Neural crest cell (in vitro differentiated cells): ENCODE measurements at regions not wholly inside any gene's neighbourhood (a gene's known extent, or its start where the extent isn't known, plus 50 kb on each side); places are given as distances from the start of the nearest gene placed in this dataset.
A peak's percentile ranks its signal among the peaks of the same experiment; 100 is the strongest.

ENCODE experiments used
- DNase-seq: peaks from one replicate; pipeline ENCODE4 v3.0.0; 2021; ENCODE audit warnings: low read depth, mixed read lengths, low spot score
- H3K27ac Mint-ChIP-seq: one replicate; pipeline ENCODE4 v1.8.0; 2021; ENCODE audit warnings: mild to moderate bottlenecking, mixed read lengths; ENCODE audit not compliant: unreplicated experiment
- H3K27me3 Mint-ChIP-seq: 2 replicates; pipeline ENCODE4 v1.8.0; 2021; ENCODE audit warnings: low read depth, mild to moderate bottlenecking, mixed read lengths
- H3K36me3 Mint-ChIP-seq: 2 replicates; pipeline ENCODE4 v1.8.0; 2021; ENCODE audit warnings: low read depth, mild to moderate bottlenecking, mixed read lengths
- H3K4me1 Mint-ChIP-seq: 2 replicates; pipeline ENCODE4 v1.8.0; 2021; ENCODE audit warnings: mixed read lengths
- H3K4me3 Mint-ChIP-seq: one replicate; pipeline ENCODE4 v1.8.0; 2021; ENCODE audit warnings: mild to moderate bottlenecking, mixed read lengths
- H3K9me3 Mint-ChIP-seq: 2 replicates; pipeline ENCODE4 v1.8.0; 2021; ENCODE audit warnings: mixed read lengths
- TF ChIP-seq, protein P1 (sequence below): fragments of 200-600 bp; sonication (generic); conservative IDR thresholded peaks from 2 replicates; pipeline ENCODE4 v1.5.0; 2021; ENCODE audit warnings: antibody characterized with exemption, mild to moderate bottlenecking

- Mint-ChIP-seq H3K27ac (peak overlapping the region; percentile 94), H3K9me3 (no peaks in the 10 kb centered on the region), H3K4me3 (peak overlapping the region; percentile 63), H3K27me3 (no peaks in the 10 kb centered on the region), H3K4me1 (peaks cover 31% of the 10 kb centered on the region), H3K36me3 (no peaks in the 10 kb centered on the region)
- peak; percentile 23 for DNase-seq
- TF ChIP-seq, protein P1, sequence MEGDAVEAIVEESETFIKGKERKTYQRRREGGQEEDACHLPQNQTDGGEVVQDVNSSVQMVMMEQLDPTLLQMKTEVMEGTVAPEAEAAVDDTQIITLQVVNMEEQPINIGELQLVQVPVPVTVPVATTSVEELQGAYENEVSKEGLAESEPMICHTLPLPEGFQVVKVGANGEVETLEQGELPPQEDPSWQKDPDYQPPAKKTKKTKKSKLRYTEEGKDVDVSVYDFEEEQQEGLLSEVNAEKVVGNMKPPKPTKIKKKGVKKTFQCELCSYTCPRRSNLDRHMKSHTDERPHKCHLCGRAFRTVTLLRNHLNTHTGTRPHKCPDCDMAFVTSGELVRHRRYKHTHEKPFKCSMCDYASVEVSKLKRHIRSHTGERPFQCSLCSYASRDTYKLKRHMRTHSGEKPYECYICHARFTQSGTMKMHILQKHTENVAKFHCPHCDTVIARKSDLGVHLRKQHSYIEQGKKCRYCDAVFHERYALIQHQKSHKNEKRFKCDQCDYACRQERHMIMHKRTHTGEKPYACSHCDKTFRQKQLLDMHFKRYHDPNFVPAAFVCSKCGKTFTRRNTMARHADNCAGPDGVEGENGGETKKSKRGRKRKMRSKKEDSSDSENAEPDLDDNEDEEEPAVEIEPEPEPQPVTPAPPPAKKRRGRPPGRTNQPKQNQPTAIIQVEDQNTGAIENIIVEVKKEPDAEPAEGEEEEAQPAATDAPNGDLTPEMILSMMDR: no peak
Measured at GRCh38 chr7:130921391-130922180, 187.6 kb upstream of the KLF14 start.

GRCh38 chr7:130922206-130923112 is 188.5 kb upstream of the KLF14 start:
- Mint-ChIP-seq H3K36me3 (no peaks in the 10 kb centered on the region), H3K27ac (peak overlapping the region; percentile 73), H3K4me3 (no peak overlapping the region), H3K27me3 (no peaks in the 10 kb centered on the region), H3K9me3 (no peaks in the 10 kb centered on the region), H3K4me1 (peaks cover 36% of the 10 kb centered on the region)
- no peak for DNase-seq
- TF ChIP-seq, protein P1: no peak

DNA sequence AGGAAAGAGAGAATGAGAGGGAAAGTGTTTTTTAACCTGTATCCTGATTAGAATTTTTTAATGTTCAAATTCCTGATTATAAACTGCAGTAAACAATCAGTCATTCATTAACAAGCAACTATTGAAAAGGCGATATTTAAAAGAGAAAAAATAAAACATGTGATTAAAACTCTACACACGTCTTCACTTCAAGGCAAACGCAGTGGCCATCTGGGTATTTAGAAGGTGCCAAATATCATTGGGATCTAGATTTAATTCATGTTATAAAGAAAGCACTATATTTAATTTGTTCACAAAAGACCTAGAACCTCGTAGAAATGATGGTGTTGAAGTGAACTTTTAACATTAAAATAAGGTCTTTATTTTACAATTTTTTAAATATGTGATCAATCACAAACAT is 189.4 kb upstream of the KLF14 start:
- TF ChIP-seq, protein P1: no peak
- H3K9me3 Mint-ChIP-seq: no peaks in the 10 kb centered on the region
- H3K27ac Mint-ChIP-seq: no peak overlapping the region
- H3K36me3 Mint-ChIP-seq: no peaks in the 10 kb centered on the region
- no peak for DNase-seq
- no peaks in the 10 kb centered on the region for H3K27me3 Mint-ChIP-seq
- H3K4me1 Mint-ChIP-seq: peaks cover 41% of the 10 kb centered on the region
- no peak overlapping the region for H3K4me3 Mint-ChIP-seq

DNA sequence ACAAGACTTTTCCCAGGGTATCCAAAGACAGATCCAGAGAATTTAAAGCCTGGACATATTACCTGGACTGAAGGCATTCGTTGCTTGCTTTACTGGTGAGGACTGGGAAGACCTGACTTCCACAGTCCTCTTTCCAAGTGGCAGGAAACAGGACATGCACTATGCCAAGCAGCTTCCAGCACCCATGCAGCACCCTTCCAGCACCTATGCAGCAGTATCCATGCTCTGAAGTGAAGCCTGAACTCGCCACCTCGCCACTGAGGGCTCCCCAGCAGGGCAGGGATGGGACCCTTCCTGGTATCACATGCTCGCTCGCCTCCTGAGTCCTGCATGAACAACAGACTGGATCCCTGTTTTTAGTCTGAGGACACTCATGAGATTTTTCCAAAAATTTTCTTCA is 189.9 kb upstream of the KLF14 start:
- H3K4me1 Mint-ChIP-seq: peaks cover 41% of the 10 kb centered on the region
- TF ChIP-seq, protein P1: no peak
- no peaks in the 10 kb centered on the region for H3K9me3 Mint-ChIP-seq
- no peaks in the 10 kb centered on the region for H3K27me3 Mint-ChIP-seq
- H3K4me3 Mint-ChIP-seq: no peak overlapping the region
- DNase-seq: no peak
- H3K36me3 Mint-ChIP-seq: no peaks in the 10 kb centered on the region
- H3K27ac Mint-ChIP-seq: no peak overlapping the region

GRCh38 chr7:130925136-130925794 is 191.3 kb upstream of the KLF14 start:
- H3K36me3 Mint-ChIP-seq: no peaks in the 10 kb centered on the region
- no peak overlapping the region for H3K4me3 Mint-ChIP-seq
- no peaks in the 10 kb centered on the region for H3K27me3 Mint-ChIP-seq
- H3K27ac Mint-ChIP-seq: peak overlapping the region; percentile 78
- H3K9me3 Mint-ChIP-seq: no peaks in the 10 kb centered on the region
- TF ChIP-seq, protein P1: no peak
- H3K4me1 Mint-ChIP-seq: peaks cover 39% of the 10 kb centered on the region
- DNase-seq: no peak
